ENCODE measurements at regions not wholly inside any gene's neighbourhood (a gene's known extent, or its start where the extent isn't known, plus 50 kb on each side); places are given as distances from the start of the nearest gene placed in this dataset.
"Not testable (repeated sequence)": the region's sequence is repeated elsewhere in the genome, so short reads cannot be mapped to it uniquely, and the experiment has no call there.

DNA sequence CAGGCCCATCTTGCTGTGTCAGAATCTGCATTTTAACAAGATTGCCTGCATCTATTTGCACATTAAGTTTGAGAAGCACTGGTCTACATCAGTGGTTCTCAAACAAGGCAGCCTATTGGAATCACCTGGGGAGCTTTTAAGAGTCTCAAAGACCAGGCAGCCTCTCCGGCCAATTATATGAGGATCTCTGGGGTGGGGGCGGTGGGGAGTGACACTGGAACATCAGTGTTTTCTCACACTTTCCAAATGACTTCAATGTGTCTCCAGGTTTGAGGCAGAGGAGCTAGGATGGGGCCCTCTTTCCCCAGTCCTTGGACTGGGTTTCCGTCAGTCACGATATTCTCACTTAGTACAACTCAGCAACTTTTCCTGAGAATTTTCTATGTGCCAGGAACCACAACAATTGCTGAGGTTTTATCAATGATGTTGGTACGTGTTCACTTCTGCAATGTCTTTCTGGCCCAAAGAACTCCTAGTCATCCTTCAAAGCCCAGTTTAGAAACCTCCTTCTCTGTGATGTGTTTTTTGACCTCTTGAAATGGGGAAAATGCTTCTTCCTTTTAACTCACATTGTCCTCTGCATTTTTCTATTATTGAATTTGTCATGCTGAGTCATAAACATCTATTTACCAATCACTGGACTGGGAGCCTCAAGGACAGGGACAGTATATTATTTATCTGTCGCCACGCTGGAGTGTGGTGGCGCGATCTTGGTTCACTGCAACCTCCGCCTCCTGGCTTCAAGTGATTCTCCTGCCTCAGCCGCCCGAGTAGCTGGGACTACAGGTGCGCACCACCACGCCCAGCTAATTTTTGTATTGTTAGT is 130.9 kb downstream of the MYCN start:
- no peak for DNase-seq

DNA sequence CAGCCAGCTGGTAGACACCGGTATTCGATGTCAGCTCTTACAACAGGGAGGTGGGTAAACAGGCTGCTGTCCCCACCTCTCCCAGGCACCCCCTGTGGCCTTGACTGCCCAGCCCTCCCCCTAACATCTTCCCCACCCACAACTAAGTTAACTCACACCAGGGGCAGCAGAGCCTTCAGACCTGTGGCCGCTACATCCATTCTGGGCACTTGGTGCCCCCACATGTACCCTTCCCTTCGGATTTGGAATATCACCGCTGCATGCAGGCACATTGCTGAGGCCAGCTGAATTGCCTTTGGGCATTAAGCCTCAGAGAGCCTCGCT is 130.3 kb downstream of the MYCN start:
- no peak for DNase-seq

- DNase-seq = no peak
Observed at GRCh38 chr2:16069933-16070647, 129.7 kb downstream of the MYCN start.

- DNase-seq = no peak
Observed at GRCh38 chr2:16069663-16069932, 129.2 kb downstream of the MYCN start.

DNA sequence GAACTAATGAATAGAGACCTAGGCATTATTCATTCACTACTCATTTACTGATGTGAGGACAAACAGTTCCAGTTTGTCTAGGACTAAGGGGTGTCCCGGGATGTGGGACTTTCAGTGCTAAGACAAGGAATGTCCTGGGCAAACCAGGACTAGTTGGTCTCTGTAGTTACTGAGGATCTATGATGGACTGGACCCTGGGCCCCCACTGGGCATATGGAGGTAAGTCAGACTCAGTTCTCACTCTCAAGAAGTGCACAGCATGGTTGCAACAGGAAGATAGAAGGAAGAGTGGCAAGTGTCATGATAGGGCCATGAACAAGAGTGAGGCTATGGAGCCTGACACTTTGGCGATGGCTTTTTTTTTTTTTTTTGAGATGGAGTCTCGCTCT is 128.2 kb downstream of the MYCN start:
- DNase-seq = no peak

GRCh38 chr2:16067866-16068551 is 127.7 kb downstream of the MYCN start:
- DNase-seq = no peak

- DNase-seq = no peak
Observed at GRCh38 chr2:16067444-16067843, 127.1 kb downstream of the MYCN start.

- no peak for DNase-seq
Observed at GRCh38 chr2:16067037-16067406, 126.7 kb downstream of the MYCN start.

DNA sequence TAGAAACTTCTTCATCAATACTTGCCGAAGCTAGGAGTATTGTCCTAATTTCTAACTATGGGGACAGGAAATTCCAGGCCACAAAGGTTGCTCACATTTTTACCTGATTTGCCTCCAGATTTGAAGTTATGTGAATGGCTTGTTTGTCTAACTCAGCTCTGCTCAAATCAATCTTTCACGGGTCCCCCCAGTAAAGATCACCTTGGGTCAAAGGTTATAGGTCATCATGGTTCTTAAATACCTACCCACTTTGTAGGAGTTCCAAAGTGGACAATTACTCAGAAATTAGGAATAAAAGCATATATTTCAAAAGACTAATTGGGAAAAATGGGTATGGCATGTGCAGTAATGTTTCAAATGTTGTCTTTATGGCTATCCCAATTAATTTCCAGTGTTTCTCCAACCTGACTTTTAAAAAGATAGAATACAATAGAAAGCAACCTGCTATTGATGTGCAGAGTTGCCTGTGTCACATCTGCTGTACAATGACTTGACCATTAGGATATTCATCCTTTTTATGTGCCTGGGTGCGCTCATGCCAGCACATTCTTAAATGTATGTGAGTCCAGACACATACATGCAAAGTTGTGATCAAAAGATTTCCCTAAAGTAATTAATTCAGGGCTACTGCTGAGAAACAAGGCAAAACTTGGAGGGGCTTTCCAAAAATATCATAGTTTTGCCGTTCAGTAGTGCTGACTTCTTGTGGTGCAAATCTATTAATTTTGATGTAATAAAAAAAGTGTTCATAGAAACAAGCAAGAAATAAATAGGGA is 126.1 kb downstream of the MYCN start:
- no peak for DNase-seq

GRCh38 chr2:16065272-16066069 is 125.1 kb downstream of the MYCN start:
- not testable (repeated sequence) for DNase-seq

DNA sequence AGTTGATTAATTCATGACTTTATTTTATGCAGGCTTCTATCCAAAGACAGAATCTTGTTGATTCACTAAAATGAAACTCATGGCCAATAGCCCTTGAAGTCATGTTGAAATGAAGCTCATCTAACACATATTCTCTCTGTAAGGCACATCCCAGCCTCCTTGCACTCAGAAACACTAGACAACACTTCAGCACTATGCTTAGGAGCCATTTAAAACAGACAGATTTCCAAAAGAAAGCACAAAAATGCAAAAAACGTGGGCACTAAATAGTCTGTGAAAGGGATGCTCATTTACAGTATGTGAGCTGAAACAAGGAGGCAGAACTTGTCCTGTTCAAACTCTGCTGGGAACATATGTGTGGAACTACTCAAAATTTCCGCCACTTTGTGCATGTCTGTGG is 124.4 kb downstream of the MYCN start:
- no peak for DNase-seq

GRCh38 chr2:16063955-16064633 is 123.7 kb downstream of the MYCN start:
- DNase-seq = no peak

DNA sequence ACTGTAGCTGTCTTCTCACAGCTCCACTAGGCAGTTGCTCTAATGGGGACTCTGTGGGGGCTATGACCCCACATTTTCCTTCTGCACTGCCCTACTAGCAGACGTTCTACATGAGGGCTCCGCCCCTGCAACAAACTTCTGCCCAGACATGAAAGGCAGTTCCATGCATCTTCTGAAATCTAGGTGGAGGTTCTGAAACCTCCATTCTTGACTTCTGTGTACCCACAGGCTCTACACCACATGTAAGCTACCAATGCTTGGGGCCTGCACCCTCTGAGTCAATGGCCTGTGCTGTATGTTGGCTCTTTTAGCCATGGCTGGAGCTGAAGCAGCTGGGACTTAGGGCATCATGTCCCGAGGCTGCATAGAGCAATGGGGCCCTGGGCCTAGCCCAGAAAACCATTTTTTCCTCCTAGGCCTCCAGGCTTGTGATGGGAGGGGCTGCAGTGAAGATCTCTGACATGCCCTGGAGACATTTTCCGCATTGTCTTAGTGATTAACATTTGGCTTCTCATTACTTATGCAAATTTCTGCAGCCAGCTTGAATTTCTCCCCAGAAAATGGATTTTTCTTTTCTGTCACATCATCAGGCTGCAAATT is 123.0 kb downstream of the MYCN start:
- no peak for DNase-seq

- DNase-seq = no peak
Observed at GRCh38 chr2:16062471-16063250, 122.3 kb downstream of the MYCN start.

GRCh38 chr2:16061441-16062217 is 121.3 kb downstream of the MYCN start:
- DNase-seq = no peak

- DNase-seq = no peak
Observed at GRCh38 chr2:16060936-16061338, 120.6 kb downstream of the MYCN start.

GRCh38 chr2:16060125-16060935 is 120.0 kb downstream of the MYCN start:
- DNase-seq = no peak

GRCh38 chr2:16059393-16060016 is 119.2 kb downstream of the MYCN start:
- DNase-seq = no peak
